T-helper 17 cell (primary cell): ENCODE measurements at regions not wholly inside any gene's neighbourhood (a gene's known extent, or its start where the extent isn't known, plus 50 kb on each side); places are given as distances from the start of the nearest gene placed in this dataset.
"Not testable (repeated sequence)": the region's sequence is repeated elsewhere in the genome, so short reads cannot be mapped to it uniquely, and the experiment has no call there.

ENCODE experiments used
- ATAC-seq: fragments of 150-1000 bp; cut with Tn5 transposase; 2 replicates; pipeline ENCODE4 v1.10.0; 2021; ENCODE audit warnings: mild to moderate bottlenecking, moderate library complexity
- DNase-seq, 3 donors: peaks; one replicate each; pipeline versions ENCODE4 v3.0.0 to v3.0.0-alpha.2; 2020 to 2021
- H3K9me3 ChIP-seq: one replicate; pipeline ENCODE4 v1.7.0; 2013; ENCODE audit warnings: low read length, mild to moderate bottlenecking; ENCODE audit not compliant: control insufficient read depth, poor library complexity, severe bottlenecking
- H3K27ac Mint-ChIP-seq: one replicate; pipeline ENCODE4 v1.8.0; 2022; ENCODE audit warnings: mild to moderate bottlenecking, moderate library complexity, mixed read lengths
- H3K27me3 Mint-ChIP-seq: one replicate; pipeline ENCODE4 v1.8.0; 2022; ENCODE audit warnings: mixed read lengths
- H3K36me3 Mint-ChIP-seq: one replicate; pipeline ENCODE4 v1.8.0; 2022; ENCODE audit warnings: low read depth, mixed read lengths
- H3K4me1 Mint-ChIP-seq: one replicate; pipeline ENCODE4 v1.8.0; 2022; ENCODE audit warnings: mild to moderate bottlenecking, mixed read lengths
- H3K4me3 Mint-ChIP-seq: one replicate; pipeline ENCODE4 v1.8.0; 2022; ENCODE audit warnings: mild to moderate bottlenecking, moderate library complexity, mixed read lengths

DNA sequence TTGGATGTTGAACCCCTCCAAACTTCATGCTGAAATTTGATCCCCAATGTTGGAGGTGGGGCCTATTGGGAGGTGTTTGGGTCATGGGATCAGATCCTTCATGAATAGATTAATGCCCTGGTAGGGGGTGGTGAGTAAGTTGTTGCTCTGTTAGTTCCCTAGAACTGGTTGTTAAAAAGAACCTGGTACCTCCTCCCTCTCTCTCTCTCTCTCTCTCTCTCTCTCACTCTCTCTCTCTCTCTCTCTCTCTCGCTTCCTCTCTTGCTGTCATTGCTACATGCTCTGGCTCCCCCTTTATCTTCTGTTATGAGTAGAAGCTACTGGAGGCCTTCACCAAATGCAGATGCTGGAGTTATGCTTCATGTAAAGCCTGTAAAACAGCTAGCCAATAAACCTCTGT lies 498.2 kb upstream of the NR5A2 start:
- H3K9me3 ChIP-seq = no peaks in the 10 kb centered on the region
- ATAC-seq (no peak), DNase-seq (no peak)
- H3K4me3 Mint-ChIP-seq = no peak overlapping the region
- no peaks in the 10 kb centered on the region for H3K36me3 Mint-ChIP-seq
- H3K27me3 Mint-ChIP-seq = no peaks in the 10 kb centered on the region
- no peak overlapping the region for H3K27ac Mint-ChIP-seq
- no peaks in the 10 kb centered on the region for H3K4me1 Mint-ChIP-seq

DNA sequence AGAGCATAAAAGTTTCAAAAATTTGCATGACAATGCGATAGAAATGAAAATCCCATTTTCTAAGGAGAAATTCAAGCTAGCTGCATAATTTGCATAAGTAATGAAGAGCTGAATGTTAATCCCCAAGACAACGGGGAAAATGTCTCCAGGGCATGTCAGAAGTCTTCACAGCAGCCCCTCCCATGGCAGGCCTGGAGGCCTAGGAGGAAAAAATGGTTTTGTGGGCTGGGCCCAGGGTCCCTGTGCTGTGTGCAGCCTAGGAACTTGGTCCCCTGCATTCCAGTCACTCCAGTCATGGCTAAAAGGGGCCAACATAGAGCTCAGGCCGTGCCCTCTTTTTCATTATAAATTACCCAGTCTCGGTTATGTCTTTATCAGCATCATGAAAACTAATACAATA lies 494.1 kb upstream of the NR5A2 start:
- not testable (repeated sequence) for H3K4me3 Mint-ChIP-seq, DNase-seq, H3K4me1 Mint-ChIP-seq, H3K9me3 ChIP-seq, H3K36me3 Mint-ChIP-seq, H3K27ac Mint-ChIP-seq, ATAC-seq, H3K27me3 Mint-ChIP-seq

DNA sequence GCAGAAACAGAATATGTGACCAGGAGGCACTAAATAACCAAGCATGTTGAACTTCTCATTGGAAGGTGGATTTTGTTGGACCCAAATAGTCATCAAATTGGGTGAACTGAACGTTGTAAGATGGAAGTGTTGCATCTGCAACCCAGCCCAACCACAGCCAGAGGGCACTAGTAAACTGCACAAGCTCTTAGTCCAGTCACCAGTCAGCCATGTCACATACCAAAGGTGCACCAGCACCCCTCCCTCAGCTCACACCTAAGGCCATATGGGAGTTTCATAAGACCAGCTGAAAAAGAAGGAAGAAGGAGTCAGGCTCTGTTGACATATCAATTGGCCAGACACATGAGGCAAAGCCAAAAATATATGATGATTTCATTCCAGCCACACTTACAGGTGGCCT lies 481.7 kb upstream of the NR5A2 start:
- H3K9me3 ChIP-seq = no peaks in the 10 kb centered on the region
- ATAC-seq (no peak), DNase-seq (no peak)
- no peaks in the 10 kb centered on the region for H3K36me3 Mint-ChIP-seq
- no peaks in the 10 kb centered on the region for H3K4me1 Mint-ChIP-seq
- H3K27me3 Mint-ChIP-seq = peaks cover 3% of the 10 kb centered on the region
- no peak overlapping the region for H3K4me3 Mint-ChIP-seq
- no peak overlapping the region for H3K27ac Mint-ChIP-seq

DNA sequence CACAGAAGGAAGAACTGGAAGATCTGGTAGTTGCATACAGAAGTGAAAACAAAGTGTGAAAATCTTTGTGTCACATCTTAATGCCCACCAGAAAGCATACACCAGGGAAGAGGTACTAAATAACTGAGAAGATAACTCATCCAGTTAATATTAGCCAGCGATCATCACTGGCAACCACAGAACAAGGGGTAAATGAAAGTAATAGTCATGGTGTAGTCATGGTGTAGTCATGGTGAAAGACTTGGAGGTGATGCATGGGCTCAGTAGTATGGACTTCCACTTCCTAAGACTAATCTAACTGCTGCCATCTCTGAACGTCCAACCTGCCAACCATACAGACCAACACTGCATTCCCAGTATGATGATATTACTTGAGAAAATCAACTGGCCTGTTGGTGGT lies 481.2 kb upstream of the NR5A2 start:
- no peaks in the 10 kb centered on the region for H3K9me3 ChIP-seq
- no peak overlapping the region for H3K4me3 Mint-ChIP-seq
- H3K27me3 Mint-ChIP-seq = no peaks in the 10 kb centered on the region
- no peaks in the 10 kb centered on the region for H3K36me3 Mint-ChIP-seq
- DNase-seq = no peak
- ATAC-seq = no peak
- H3K27ac Mint-ChIP-seq = no peak overlapping the region
- no peaks in the 10 kb centered on the region for H3K4me1 Mint-ChIP-seq

DNA sequence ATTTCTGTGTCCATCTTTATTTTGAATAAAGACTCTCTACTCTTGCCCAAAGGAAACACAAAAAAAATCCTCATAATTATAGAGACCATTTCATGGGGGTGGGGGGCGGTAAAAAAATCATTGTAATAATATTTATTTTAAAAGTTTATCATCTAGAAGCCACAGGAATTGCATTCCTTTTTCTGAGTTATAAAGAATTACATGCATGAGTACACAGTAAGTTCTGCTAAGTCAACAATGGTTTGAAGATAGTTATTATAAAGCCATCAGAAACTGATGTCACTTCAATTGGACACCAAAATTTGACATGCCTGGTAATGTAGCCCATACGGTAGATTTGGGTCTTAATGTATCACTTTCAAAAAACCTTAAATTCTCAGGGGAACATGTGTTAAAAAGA lies 478.1 kb upstream of the NR5A2 start:
- H3K27ac Mint-ChIP-seq = no peak overlapping the region
- no peaks in the 10 kb centered on the region for H3K36me3 Mint-ChIP-seq
- H3K4me1 Mint-ChIP-seq = peaks cover 2% of the 10 kb centered on the region
- ATAC-seq = no peak
- H3K4me3 Mint-ChIP-seq = no peak overlapping the region
- H3K27me3 Mint-ChIP-seq = peaks cover 12% of the 10 kb centered on the region
- H3K9me3 ChIP-seq = no peaks in the 10 kb centered on the region
- no peak for DNase-seq

DNA sequence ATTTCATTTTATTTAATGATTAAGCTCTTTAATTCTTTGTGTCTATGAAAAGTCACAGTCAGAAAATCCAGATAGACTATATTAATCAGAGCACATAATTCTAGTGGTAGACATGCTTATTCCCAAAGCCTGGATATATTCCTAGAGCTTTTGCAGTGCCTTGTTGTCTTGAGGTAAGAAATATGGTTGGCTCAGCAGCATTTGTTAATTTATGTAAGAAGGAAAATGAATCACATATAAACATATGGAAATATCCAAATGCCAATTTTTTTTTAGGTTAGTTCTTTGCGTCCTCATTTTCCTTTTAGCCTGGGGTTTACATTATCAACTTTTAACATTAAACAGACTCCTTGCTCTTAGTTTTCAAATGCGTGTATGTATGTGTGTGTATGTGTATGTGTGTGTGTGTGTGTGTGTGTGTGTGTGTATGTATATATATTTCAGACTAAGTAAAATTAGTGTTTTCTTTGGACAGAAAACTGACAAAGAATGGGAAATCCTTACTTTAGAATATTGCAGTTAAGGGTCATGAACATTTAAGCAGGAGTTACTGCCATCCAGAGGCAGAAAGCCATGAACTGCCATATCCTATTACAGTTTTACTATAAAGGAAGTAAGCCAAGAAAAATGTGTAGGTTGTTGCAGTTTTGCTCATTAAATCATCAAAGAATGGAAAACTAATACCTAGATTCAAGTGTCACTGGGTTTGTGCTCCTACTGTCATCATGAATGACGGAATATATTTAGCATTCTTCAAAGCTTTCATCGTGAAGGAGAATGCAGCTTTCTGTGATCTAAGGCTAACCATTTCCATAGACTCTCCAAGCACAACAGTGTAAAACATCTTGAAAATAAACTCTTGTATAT lies 477.1 kb upstream of the NR5A2 start:
- H3K9me3 ChIP-seq = no peaks in the 10 kb centered on the region

GRCh38 chr1:199551967-199552565 lies 475.4 kb upstream of the NR5A2 start:
- DNase-seq (no peak), ATAC-seq (no peak)
- Mint-ChIP-seq H3K4me1 (peaks cover 2% of the 10 kb centered on the region), H3K4me3 (no peak overlapping the region), H3K27me3 (peaks cover 12% of the 10 kb centered on the region), H3K27ac (no peak overlapping the region), H3K36me3 (no peaks in the 10 kb centered on the region)
- H3K9me3 ChIP-seq = no peaks in the 10 kb centered on the region

More for the DNA sequence above, 477.1 kb upstream of the NR5A2 start:
- ATAC-seq (no peak), DNase-seq (no peak)
- Mint-ChIP-seq H3K27ac (no peak overlapping the region), H3K4me3 (no peak overlapping the region), H3K36me3 (no peaks in the 10 kb centered on the region), H3K27me3 (peaks cover 12% of the 10 kb centered on the region), H3K4me1 (peaks cover 2% of the 10 kb centered on the region)

DNA sequence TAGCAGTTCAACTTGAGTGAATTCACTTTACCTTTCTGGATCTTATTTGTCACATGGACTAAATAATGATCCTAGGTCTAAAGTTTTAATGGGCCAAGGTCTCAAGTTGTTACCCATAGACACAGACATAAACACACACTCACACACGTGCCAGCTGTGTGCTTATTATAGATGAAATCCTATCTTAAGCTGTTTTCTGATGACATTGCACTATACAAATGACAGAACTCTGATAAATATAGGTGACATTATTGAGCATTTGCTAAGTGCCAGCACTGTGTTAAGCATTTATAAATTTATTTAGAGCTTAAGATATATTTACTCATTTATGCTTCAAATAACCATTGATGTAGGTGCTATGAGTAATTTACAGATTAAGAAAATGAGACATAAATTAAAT lies 474.4 kb upstream of the NR5A2 start:
- H3K27me3 Mint-ChIP-seq = peaks cover 12% of the 10 kb centered on the region
- no peak for ATAC-seq
- DNase-seq = no peak
- no peak overlapping the region for H3K4me3 Mint-ChIP-seq
- peaks cover 2% of the 10 kb centered on the region for H3K4me1 Mint-ChIP-seq
- no peaks in the 10 kb centered on the region for H3K36me3 Mint-ChIP-seq
- no peaks in the 10 kb centered on the region for H3K9me3 ChIP-seq
- H3K27ac Mint-ChIP-seq = no peak overlapping the region

DNA sequence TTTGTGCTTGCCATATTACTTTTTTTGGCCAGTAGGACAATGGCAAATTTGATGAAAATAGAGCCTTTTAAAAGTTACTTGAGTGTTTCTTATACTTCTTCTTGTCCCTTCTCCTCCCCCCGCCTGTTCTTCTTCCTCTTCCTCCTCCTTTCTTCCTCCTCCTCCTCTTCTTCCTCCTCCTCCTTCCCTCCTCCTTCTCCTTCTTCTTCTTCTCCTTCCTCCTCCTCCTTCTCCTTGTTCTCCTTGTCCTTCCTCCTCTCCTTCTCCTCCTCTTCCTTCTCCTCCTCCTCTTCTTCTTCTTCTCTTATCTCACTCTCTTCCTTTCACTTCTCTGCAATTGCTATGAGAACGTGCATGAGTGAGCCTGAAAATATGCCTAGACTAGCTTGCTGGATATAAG lies 466.2 kb upstream of the NR5A2 start:
- ATAC-seq (no peak), DNase-seq (no peak)
- H3K36me3 Mint-ChIP-seq = no peaks in the 10 kb centered on the region
- H3K27ac Mint-ChIP-seq = no peak overlapping the region
- no peaks in the 10 kb centered on the region for H3K9me3 ChIP-seq
- H3K4me3 Mint-ChIP-seq = no peak overlapping the region
- H3K4me1 Mint-ChIP-seq = no peaks in the 10 kb centered on the region
- H3K27me3 Mint-ChIP-seq = peaks cover 10% of the 10 kb centered on the region

GRCh38 chr1:199573047-199573446 lies 454.5 kb upstream of the NR5A2 start:
- ATAC-seq (no peak), DNase-seq (no peak)
- H3K36me3 Mint-ChIP-seq = no peaks in the 10 kb centered on the region
- no peak overlapping the region for H3K27ac Mint-ChIP-seq
- H3K27me3 Mint-ChIP-seq = peaks cover 42% of the 10 kb centered on the region
- H3K4me1 Mint-ChIP-seq = peaks cover 3% of the 10 kb centered on the region
- H3K9me3 ChIP-seq = no peaks in the 10 kb centered on the region
- no peak overlapping the region for H3K4me3 Mint-ChIP-seq

- H3K4me3 Mint-ChIP-seq = no peak overlapping the region
- DNase-seq (no peak), ATAC-seq (no peak)
- H3K4me1 Mint-ChIP-seq = peaks cover 3% of the 10 kb centered on the region
- no peaks in the 10 kb centered on the region for H3K36me3 Mint-ChIP-seq
- no peaks in the 10 kb centered on the region for H3K9me3 ChIP-seq
- peaks cover 32% of the 10 kb centered on the region for H3K27me3 Mint-ChIP-seq
- H3K27ac Mint-ChIP-seq = no peak overlapping the region
Observed at GRCh38 chr1:199574950-199575349, 452.6 kb upstream of the NR5A2 start.

GRCh38 chr1:199580300-199580699 lies 447.2 kb upstream of the NR5A2 start:
- Mint-ChIP-seq H3K4me1 (peaks cover 3% of the 10 kb centered on the region), H3K36me3 (no peaks in the 10 kb centered on the region), H3K27ac (no peak overlapping the region), H3K4me3 (no peak overlapping the region), H3K27me3 (peaks cover 29% of the 10 kb centered on the region)
- DNase-seq (no peak), ATAC-seq (no peak)
- no peaks in the 10 kb centered on the region for H3K9me3 ChIP-seq

DNA sequence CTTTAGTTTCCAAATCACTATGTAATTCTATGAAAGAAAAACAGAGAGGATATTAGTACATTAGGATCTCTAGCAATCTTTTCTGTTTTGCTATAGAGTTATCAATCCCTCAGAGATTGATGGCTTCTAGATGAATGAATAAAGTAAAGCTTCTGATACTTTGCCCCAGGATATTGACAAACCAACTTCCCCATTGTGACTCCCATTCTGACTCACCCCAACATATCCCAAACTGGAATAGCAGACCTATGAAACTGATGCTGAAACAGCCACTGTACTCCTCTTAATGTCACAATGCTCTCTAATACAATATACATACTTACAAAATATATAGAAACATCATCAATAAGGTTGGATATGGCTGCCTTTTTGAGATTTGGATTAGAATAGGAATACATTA lies 442.1 kb upstream of the NR5A2 start:
- no peak overlapping the region for H3K4me3 Mint-ChIP-seq

GRCh38 chr1:199590708-199591107 lies 436.8 kb upstream of the NR5A2 start:
- H3K9me3 ChIP-seq = no peaks in the 10 kb centered on the region
- Mint-ChIP-seq H3K4me3 (no peak overlapping the region), H3K27ac (no peak overlapping the region), H3K4me1 (peaks cover 2% of the 10 kb centered on the region), H3K27me3 (peaks cover 14% of the 10 kb centered on the region), H3K36me3 (no peaks in the 10 kb centered on the region)
- ATAC-seq = no peak
- no peak for DNase-seq

More for the DNA sequence above, 442.1 kb upstream of the NR5A2 start:
- peaks cover 13% of the 10 kb centered on the region for H3K27me3 Mint-ChIP-seq
- ATAC-seq = no peak
- no peaks in the 10 kb centered on the region for H3K36me3 Mint-ChIP-seq
- no peaks in the 10 kb centered on the region for H3K9me3 ChIP-seq
- H3K27ac Mint-ChIP-seq = no peak overlapping the region
- H3K4me1 Mint-ChIP-seq = no peaks in the 10 kb centered on the region
- no peak for DNase-seq
